Progenitor cell of endocrine pancreas (in vitro differentiated cells): ENCODE measurements at regions not wholly inside any gene's neighbourhood (a gene's known extent, or its start where the extent isn't known, plus 50 kb on each side); places are given as distances from the start of the nearest gene placed in this dataset.

Source experiments
- DNase-seq: peaks from one replicate; pipeline ENCODE4 v3.0.0; 2021; ENCODE audit warnings: low spot score; ENCODE audit not compliant: unreplicated experiment
- H3K27ac Mint-ChIP-seq: 2 replicates; pipeline ENCODE4 v1.8.0; 2021; ENCODE audit warnings: mild to moderate bottlenecking, moderate library complexity, mixed read lengths
- H3K27me3 Mint-ChIP-seq: 2 replicates; pipeline ENCODE4 v1.8.0; 2021; ENCODE audit warnings: mixed read lengths
- H3K36me3 Mint-ChIP-seq: 2 replicates; pipeline ENCODE4 v1.8.0; 2022; ENCODE audit warnings: mixed read lengths; ENCODE audit not compliant: insufficient read depth
- H3K4me1 Mint-ChIP-seq: 2 replicates; pipeline ENCODE4 v1.8.0; 2021; ENCODE audit warnings: low read depth, mixed read lengths
- H3K4me3 Mint-ChIP-seq: 2 replicates; pipeline ENCODE4 v1.8.0; 2021; ENCODE audit warnings: low read depth, mild to moderate bottlenecking, moderate library complexity, mixed read lengths
- H3K9me3 Mint-ChIP-seq: 2 replicates; pipeline ENCODE4 v1.8.0; 2021; ENCODE audit warnings: low read depth, mixed read lengths
- TF ChIP-seq, protein P1 (sequence below): fragments of 200-600 bp; sonication (generic); IDR thresholded peaks from one replicate; pipeline ENCODE4 v1.5.0; 2021; ENCODE audit warnings: antibody characterized with exemption, mild to moderate bottlenecking; ENCODE audit not compliant: unreplicated experiment

DNA sequence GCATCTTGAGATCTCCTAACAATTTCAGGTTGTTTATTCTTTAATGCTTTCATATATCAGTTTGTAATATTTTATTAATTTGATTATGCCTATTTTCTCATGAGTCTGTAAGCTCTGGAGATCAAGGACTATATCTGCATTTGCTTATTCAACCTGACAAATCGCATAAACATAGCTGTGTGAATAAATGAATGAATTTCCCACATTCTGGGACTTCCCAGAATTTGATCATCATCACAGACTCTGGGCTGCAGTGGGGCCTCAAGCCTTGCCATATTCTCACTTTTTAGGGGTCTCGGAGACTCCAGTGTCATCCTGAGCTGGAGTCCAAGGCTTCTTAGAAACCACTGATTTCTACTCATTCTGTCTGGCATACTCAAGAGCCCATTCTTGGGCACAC is 180.5 kb downstream of the DAD1 start:
- TF ChIP-seq, protein P1, sequence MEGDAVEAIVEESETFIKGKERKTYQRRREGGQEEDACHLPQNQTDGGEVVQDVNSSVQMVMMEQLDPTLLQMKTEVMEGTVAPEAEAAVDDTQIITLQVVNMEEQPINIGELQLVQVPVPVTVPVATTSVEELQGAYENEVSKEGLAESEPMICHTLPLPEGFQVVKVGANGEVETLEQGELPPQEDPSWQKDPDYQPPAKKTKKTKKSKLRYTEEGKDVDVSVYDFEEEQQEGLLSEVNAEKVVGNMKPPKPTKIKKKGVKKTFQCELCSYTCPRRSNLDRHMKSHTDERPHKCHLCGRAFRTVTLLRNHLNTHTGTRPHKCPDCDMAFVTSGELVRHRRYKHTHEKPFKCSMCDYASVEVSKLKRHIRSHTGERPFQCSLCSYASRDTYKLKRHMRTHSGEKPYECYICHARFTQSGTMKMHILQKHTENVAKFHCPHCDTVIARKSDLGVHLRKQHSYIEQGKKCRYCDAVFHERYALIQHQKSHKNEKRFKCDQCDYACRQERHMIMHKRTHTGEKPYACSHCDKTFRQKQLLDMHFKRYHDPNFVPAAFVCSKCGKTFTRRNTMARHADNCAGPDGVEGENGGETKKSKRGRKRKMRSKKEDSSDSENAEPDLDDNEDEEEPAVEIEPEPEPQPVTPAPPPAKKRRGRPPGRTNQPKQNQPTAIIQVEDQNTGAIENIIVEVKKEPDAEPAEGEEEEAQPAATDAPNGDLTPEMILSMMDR = no peak
- no peak overlapping the region for H3K27ac Mint-ChIP-seq
- H3K36me3 Mint-ChIP-seq = no peaks in the 10 kb centered on the region
- H3K9me3 Mint-ChIP-seq = no peaks in the 10 kb centered on the region
- no peak overlapping the region for H3K4me3 Mint-ChIP-seq
- DNase-seq = no peak
- H3K27me3 Mint-ChIP-seq = peaks cover 2% of the 10 kb centered on the region
- no peaks in the 10 kb centered on the region for H3K4me1 Mint-ChIP-seq

DNA sequence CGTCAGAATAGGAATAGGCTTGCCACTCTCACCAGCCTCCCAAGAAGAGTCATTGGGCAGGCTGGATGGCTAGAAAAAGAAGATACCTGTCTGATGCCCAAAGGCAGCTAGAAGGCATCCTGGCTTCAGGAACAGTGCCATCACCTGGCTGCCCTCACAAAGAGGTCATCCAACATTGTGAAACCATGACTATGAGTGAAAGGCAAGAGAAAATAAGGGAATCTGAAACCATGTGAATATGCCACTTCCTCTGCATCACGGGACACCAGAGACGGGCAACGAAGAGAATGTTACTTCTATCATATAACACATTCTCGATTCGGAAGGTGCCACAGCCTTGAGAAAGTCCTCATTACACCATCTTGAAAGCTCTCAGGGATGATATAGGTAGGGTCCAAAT is 182.0 kb downstream of the DAD1 start:
- Mint-ChIP-seq H3K9me3 (no peaks in the 10 kb centered on the region), H3K27ac (no peak overlapping the region), H3K4me3 (no peak overlapping the region), H3K36me3 (no peaks in the 10 kb centered on the region), H3K4me1 (peaks cover 5% of the 10 kb centered on the region), H3K27me3 (no peaks in the 10 kb centered on the region)
- TF ChIP-seq, protein P1 = no peak
- no peak for DNase-seq

DNA sequence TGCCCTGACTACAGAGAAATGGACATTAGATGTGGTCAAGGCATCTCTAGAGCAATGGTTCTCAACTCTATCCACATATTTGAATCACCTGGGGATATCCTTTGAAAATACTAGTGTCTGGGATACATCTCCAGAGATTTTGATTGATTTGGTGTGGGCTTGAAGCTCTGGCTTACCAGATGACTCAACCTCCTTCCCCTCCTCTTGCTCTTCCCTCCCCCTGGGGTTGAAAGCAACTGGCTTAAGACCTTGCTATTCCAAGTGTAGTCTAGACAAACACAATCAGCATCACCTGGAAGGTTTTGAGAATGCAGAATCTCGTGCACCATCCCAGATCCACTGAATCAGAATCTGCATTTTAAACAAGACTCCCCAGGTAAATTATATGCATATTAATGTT is 183.8 kb downstream of the DAD1 start:
- TF ChIP-seq, protein P1 = no peak
- H3K27me3 Mint-ChIP-seq = no peaks in the 10 kb centered on the region
- no peak overlapping the region for H3K27ac Mint-ChIP-seq
- peaks cover 5% of the 10 kb centered on the region for H3K4me1 Mint-ChIP-seq
- no peaks in the 10 kb centered on the region for H3K9me3 Mint-ChIP-seq
- no peak for DNase-seq
- no peaks in the 10 kb centered on the region for H3K36me3 Mint-ChIP-seq
- H3K4me3 Mint-ChIP-seq = no peak overlapping the region

DNA sequence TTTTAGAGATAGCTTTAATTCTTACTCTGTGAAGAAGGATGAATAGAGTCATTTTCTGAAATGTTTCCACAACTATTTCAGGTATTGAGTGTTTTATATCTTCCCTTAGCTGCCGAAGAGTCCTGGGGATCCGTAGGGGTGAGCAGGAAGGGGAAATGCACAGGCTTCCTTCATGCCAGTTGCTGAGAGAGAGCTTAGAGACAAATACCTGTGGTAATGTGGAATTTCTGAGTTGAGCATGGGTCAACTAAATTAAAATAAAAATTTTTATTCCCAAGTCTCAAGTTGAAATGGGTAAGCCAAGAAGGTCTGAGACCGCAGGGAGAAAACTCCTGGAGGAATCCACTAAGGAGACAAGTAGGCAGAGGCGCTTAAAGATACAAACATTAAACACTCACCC is 185.7 kb downstream of the DAD1 start:
- Mint-ChIP-seq H3K4me3 (no peak overlapping the region), H3K4me1 (peaks cover 5% of the 10 kb centered on the region), H3K27me3 (no peaks in the 10 kb centered on the region), H3K36me3 (no peaks in the 10 kb centered on the region), H3K27ac (no peak overlapping the region), H3K9me3 (no peaks in the 10 kb centered on the region)
- DNase-seq = no peak
- TF ChIP-seq, protein P1 = no peak

DNA sequence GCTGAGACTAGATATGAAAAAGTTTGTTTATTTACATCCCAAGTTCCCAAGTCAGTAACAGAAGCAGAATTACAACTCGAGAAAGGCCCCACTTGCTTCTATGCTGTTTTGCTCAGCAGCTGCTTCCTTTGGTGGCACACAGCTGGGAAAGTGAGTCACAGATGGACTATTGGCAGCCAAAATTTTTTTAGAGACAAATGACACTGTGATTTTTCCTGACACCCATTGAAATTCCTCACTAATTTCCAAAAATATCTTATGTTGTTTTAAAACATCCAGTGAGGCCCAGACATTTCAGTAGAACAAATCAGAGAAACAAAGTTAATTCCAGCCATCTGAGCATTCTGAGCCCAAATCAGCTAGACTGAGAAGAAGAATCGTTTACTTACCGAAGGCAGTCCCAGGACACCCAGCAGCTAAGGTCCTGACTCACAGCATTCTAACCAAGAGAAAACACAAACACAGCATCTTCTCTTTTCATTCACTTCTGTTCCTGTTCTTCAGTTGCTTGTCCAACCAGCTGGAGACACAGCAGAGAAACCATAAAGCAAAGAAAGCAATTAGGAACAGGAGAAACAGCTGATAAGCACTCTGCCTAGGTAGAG is 188.3 kb downstream of the DAD1 start:
- H3K4me1 Mint-ChIP-seq = peaks cover 5% of the 10 kb centered on the region
- TF ChIP-seq, protein P1 = no peak
- H3K27me3 Mint-ChIP-seq = peaks cover 3% of the 10 kb centered on the region
- H3K36me3 Mint-ChIP-seq = no peaks in the 10 kb centered on the region
- H3K4me3 Mint-ChIP-seq = no peak overlapping the region
- no peak overlapping the region for H3K27ac Mint-ChIP-seq
- DNase-seq = no peak
- no peaks in the 10 kb centered on the region for H3K9me3 Mint-ChIP-seq
